Activated CD8-positive, alpha-beta memory T cell treated with anti-CD3 and anti-CD28 coated beads, Interleukin-2, amount 50 U/mL, for 4 hours (primary cell): ENCODE measurements at regions not wholly inside any gene's neighbourhood (a gene's known extent, or its start where the extent isn't known, plus 50 kb on each side); places are given as distances from the start of the nearest gene placed in this dataset.

Experiments
- DNase-seq: peaks from one replicate; pipeline ENCODE4 v3.0.0-alpha.2; 2020

DNA sequence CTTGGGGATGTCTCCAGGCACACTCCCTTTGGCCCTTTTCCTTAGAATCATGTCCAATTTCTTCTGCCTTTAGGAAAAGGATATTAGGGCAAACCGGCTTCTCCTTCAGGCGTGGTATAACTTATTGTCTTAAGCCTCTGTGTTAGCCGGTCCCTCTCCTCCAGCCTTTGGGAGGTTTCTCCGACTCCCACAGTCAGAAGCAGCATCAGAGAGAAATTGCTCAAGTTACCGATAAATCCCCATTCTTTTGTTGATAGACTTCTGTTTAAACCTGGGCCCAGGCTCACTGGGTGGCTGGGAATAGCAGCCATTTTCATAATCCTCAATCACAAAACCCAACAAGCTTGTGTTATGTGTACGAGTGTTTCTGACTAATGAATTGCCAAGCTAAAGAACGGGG, 85.4 kb upstream of the KAZN start:
- DNase-seq: no peak

DNA sequence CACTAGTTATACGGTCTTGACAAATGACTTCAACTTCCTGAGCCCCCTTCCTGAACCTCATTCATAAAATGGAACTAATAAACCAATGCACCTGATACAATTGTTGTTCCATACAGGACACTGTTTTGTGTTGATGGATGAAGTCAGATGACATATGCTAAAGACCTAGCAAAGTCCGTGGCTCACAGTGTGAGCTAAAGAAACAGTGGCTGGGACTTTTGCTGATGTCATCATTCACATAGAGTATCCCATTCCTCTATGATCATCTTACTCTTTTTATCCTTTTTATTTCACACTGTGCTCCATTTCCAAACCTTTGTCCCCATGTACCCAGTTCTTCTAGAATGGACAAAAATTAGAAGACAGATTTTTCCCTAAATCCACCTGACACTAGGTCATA, 83.7 kb upstream of the KAZN start:
- DNase-seq: no peak

DNA sequence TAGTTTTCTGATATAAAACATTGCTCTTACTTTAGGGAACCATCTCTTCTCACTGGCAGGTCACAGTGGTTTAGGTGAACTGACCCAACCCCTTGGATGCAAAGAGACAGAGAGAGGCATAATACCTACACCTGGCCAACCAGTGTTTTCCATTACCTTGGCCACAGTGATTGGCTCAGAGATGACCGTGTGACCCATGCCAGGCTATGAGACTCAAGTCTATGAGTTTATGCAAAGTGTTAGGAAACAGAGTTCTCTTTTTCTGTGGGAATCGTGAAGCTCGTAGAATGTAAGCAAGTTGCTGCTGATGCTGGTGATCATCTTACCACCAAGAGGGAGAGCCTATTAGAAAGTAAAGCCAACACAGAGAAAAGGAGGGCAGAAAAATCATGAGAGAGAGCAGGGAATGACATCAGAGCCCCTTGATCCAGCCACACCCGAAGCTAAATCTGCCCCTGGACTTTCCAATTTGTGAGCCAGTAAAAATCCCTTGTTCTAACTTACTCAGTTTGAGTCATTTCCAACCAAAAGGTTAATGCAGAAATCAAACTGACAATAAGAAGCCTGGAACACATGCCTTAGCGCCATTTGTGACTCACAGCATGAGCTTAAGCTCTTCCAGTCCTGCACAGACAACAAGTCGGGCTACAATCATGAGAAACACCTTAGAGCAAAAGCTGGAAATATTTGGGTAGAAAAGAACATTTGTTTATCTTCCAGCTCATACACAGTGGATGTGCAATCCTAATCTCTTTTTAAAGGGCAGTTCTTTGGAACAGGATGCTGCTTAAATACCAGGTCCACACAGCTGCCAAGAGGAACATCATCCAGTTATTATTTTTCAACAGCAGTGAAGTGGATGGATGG, 81.3 kb upstream of the KAZN start:
- DNase-seq: no peak

DNA sequence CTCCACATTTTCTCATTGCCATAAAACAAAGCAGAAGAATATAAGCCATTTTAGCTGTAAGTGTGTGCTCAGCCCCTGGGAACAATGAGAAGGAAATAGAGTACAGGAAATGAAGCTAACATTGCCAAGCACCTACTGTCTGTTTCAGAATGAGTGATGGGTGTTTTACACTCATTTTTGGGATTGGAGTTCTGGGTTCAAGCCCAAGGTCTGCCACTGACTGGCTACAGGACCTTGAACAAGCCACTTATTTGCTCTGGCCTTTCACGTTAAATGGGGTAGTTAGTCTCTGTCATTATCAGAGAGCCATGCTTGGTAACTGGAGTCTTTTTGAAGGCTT, 80.7 kb upstream of the KAZN start:
- DNase-seq: no peak

DNA sequence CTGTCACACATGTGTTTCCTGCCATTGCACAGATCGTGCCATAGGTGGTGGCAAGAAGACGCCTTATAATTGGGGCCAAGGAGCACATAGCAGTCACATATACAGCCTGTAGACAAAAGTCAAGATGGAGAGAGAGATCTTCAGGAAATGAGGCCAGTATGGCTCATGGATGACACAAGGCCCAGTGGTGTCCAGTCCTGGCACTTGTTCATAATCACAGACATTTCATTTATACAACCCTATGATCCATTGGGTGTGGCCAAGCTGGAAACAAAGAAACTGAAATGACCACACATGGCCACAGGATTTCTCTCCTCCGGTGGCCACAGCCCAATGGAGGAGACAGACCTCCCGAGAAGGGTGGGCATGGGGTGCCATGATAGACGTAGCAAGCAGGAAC, 78.5 kb upstream of the KAZN start:
- DNase-seq: no peak

DNA sequence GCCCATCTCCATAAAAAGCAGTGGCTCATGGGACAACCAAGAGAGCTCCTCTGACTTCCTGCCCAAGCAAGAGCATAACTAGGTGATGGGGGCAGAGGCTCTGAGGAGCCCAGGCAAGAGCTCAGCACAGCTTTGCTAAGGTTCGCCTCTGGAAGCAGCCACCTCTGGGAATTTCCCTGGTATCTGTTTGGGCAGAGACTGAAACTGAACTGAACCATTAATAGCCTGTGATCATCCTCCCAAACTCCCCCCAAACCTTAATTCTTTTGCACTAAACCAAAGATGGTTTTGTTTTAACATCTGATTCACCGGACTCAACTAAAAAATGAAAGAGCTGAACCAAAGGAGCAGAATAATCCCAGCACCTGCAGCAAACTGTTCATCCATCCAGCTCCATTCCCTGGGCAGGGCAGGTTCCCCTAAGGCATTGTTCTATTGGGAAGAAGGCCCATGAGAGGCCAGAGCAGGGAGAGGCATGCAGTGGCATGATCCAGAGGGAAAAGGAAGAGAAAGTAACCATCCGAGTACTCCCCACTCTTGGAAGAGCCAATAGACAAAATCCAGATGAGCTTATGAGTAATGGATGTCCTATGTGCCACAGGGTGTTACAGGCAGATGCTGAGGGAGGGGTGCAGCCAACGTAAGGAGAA, 77.8 kb upstream of the KAZN start:
- no peak for DNase-seq

DNA sequence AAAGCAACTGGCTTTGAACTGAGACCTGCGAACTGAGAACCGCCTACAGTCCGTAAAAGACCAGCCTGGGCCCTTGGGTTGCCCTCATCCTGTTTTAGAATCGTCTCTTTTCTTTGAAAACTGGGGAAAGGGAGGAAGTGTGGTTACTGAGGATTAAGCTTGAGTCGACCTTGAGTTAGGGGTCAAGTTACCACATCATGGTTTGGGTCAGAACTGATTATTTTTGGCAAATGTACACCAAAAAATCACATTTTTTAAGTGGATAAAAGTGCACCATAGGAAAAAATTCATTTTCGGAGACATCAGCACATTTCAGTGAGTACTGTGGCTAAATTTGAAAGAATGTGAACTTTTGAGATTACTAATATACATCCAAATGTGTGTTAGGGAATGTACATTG, 76.9 kb upstream of the KAZN start:
- no peak for DNase-seq

DNA sequence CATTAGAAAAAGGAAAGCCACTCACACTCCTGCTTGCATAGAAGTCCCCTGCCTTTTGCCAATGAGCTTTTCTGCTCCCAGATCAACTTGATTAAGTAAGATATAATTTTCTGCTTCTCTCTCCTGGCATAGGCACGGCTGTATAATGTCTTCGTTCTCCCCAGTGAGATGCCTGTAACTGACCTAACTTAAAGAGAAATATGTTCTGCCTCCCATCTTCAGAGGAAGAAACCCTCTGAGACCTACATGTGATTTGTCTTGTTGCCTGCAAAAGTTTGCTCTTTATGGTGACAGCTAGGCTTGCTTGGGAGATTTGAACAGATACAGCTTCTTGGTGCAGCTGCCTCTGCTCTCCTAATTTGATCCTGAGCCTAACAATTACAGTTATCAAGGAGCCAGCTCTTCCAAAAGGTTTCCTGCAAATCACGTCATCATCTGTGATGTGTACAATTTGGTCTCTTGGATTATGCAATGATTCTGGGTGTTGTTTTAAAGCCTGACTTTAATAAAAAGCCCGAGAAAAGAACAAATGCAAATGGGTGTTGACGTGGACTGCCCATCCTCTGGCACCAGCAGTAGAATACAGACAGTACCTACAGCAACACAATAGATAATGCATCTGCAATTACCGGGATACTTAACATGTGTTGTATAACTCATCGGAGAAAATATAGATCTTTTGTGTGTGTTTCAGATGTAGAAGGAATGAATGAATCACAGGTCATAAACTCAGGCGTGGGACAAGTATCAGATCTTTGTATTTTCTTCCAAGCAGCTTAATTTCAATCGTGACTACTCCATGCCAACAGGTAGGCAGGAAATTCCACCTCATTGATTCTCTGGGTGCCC, 76.2 kb upstream of the KAZN start:
- DNase-seq: no peak

DNA sequence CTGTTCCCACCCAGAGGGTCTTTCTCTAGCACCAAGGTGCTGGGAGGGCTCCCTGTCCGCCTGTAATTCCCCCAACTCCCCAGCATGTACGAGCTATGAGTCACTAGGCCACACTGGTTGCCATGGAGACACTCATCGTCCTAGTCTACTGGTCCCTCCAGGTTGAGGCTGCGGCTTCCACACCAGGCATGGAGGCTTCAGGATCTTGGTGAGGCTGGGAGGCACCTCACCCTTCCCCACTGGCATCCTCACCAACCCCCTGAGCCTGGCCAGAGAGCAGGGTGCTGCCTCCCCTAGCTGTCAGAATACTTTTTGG, 75.6 kb upstream of the KAZN start:
- no peak for DNase-seq

DNA sequence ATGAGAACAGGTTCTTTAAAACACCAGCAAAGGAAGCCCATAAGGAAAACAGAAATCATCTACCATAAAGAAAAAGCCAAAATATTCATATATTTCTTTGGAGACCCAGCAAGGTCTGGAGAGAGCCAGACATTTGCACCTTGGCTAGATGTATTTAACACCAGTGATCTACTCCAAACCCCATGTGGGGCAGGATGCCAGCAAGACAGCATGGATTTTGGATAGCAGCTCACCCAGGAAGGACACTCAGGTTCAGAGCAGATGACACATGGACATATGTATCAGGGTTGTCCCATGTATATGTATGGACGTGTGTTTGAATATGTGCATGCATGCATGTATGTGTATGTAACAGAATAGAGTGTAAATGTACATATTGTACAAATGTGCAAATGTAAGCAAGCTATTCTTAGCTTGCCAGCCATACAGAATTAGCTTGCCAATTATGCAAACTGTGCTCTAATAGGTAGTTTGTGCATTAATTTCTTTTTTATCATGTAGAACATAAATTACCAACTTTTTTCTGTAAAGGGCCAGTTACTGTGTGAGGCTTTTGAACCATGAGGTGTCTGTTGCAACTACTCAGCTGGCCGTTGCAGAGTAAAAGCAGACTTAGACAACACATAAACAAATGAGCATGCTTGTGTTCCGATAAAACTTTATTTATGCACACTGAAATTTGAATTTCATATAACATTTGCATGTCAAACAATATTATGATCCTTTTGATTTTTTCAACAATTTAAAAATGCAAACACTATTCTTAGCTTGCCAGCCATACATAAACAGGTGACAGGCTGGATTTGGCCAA, 73.5 kb upstream of the KAZN start:
- no peak for DNase-seq

DNA sequence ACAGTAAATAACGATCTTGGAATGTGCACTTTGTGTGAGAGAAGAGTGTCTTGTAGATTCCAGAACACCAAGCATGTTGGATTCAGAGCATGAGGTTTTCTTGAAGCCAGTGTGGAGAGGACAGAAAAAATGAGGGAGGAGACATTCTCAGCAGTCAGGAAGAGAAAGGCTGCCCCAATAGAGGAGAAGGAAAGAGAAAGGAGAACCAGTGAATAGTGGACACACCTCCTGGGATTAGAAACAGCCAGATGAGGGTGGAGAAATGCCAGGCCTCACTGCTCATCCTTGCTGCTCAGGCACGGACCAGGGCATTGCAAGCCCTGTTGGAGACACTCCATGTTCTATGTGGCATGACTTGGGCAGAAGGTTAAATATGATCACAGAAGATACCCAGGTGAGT, 69.0 kb upstream of the KAZN start:
- DNase-seq: no peak

DNA sequence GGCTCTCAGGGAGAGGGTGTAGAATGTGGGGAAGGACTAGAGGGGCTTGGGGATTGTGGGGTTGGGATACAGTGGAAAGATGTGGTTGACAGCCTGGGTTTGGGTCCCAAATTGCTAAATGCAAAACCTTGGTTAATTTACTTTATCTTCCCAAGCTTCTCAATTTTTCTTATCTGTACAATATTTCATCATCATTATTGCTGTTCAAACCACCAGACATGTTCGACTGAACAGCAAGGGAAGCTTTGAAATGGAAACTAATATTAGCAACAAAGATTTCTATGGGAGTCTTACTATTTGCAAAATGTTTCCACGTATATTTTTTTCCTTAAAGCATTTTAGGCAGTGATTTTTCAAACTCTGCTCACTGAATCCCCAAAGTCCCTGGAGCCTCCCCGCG, 67.0 kb upstream of the KAZN start:
- no peak for DNase-seq

DNA sequence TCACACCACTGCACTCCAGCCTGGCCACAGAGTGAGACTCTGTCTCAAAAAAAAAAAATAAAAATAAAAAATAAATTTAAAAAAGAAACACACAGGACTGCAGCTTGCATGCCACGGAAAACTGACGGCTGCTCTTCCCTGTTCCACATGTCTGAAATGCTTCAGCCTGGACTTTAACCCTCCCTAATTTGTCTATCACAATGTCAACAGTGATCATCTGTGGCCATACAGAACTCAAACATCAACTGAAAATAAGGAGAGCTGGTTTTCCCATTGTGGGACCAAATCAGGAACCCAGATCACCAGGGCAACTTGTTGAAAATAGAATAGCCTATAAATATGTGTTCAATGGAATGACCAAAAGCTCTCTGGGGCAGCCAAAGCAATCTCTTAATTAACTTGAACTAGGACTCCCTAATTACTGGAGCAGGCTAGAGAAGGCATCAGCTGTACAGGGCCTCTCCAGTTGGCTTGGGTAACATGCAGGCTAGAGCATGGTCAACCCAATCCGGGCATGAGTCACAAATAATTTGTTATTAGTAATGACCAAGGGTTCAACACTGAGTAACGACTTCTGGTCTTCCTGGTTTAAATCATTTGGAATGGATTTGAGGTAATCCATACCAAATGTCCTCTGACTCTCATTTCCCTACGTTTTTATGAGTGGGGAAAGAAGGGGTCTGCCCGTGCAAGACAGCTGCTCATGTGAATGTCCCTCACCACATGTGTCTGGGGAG, 62.7 kb upstream of the KAZN start:
- DNase-seq: no peak

DNA sequence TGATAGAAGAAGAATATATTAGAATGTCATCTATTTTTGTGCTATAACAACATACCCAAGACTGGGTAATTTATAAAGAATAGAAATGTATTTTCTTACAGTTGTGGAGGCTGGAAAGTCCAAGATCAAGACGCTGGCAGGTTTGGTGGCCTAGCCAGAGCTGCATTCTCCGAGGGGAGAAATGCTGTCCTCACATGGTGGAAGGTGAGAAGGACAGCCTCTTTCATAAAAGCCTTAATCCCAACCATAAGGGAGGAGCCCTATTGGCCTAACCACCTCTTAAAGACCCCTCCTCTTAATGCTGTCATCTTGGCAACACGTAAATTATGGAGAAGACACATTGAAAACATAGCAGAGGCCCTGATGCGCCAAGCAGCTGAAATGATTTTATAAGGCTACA, 60.1 kb upstream of the KAZN start:
- no peak for DNase-seq

DNA sequence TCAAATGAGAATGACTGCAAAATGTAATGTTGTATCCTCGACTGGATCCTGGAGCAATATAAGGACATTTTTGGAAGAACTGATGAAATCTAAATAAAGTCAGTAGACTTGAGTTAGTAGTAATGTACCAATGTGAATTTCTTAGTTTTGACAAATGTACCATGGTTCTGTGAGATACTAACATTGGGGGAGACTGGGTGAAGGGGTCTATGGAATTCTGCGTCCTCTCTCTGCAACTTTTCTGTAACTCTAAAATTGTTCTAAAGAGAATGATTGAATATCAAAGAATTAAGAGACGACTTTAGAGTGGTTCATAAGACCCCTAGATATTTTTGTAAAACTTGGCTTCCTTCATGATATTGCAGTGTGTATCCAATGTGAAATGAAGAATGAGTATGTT, 59.2 kb upstream of the KAZN start:
- DNase-seq: no peak

DNA sequence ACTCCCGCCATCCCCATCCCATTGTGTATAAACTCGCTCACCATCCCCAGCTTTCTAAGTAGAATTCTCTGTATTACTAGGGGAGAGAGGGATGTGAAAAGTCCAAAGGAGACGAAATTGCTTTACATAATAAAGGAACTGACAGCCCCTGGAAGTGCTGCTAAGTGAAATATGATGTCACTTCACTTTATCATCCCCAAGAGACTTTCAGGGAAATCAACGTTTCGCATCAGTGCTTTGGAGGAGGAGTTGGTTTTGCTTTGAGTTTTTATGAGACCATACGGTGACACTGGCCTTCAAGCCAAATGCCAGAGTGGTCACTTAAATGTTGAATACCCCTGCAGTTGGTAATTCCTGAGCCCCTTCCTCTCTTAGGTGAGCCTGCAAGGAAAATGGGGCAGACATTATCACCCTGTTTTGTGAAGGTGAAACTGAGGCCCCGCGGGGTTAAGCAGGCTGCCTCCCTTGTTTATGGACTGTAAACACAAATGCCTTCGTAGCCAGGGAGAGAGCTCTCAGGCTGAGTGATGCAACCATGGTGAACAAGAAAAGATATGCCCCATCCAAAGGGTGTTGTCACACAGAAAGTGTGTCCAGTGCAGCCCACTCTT, 58.4 kb upstream of the KAZN start:
- no peak for DNase-seq

DNA sequence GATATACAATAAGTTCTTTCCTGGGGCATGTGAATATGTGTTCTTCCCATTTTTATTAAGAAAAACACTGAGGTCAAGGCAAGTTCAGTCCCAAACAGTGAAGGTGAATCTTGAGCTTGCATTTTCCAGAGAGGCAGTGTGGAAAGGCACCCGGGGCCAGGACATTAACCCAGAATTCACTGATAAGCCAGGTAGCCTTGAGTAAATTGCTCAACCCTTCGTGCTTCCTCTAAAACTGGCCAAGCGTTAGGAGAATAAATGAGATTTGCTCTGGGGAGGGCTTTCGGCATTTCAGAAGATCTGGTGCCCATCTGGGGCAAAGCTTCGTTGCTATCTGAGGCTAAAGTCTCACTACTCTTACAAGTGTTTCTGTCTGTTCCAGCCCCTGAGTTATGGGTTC, 57.1 kb upstream of the KAZN start:
- no peak for DNase-seq

DNA sequence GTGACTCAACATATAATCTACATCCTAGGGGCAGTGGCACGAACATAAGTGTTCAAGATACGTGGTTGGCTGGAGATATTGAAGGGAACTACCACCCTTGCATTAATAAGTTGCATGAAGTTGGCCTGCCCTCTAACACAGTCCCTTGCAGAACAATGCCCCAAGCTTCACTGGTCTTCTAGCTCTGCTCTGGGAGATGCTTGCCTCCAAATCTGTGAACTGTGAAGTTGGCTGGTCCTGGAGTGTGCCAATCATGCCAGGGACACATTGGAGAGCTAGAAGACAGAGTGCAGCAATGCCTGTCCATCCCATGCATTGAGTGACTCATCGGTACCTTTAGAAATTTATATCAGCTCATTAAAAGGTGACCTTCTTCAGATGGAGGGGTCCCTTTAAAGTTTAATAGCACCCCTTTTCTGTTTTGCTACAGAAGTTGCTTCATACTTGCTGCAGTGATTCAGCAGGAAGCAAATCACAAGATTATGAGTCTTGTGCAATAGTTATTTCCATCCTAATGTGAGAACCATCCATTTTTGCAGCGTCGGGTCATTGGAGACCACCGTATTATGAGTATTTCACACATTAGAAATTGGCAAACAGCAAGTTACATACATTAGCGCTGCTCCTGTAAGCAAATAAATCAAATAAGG, 55.2 kb upstream of the KAZN start:
- no peak for DNase-seq

DNA sequence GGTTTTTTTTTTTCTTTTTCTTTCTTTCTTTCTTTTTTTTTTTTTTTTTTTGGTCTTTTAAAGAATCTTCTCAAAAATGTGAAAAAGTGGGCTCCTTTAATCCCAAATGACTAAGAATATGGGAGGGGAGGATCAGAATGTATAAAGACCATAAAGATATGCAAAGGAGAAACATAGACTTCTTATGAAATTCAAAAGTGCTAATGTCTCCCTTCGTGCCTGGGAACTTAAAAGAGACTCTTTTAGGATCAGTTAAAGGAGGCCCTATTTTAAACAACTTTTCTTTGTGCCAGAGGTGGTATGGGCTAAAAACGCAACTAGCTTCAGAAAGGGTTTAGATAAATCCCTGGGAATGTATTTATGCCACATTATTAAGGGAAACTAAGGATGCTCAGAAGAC, 54.2 kb upstream of the KAZN start:
- DNase-seq: no peak

DNA sequence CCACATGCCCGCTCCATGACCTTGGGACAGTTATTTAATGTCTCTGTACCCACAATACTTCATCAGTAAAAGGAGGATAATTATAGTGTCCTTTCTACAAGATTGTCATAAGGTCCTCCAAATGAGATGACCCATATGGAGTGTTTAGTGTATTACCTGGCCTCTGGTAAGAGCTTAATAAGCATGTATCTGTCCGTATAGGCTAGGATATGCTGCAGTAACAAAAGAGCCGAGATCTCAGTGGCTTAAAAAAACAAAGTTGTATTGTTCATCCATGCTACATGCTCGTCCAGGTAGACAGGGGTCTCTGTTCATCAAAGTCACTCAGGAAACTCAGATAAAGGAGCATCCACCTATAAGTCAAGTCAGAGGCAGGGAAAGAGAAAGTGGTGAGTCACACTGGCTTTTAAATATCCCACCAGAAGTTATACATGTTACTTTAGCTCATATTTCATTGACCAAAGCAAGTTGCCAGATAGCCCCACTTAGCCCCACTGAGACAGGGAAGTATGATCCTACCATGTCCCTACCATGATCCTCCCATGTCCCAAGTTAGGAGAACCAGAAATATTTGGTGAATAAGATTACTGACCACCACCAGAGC, 53.0 kb upstream of the KAZN start:
- no peak for DNase-seq

DNA sequence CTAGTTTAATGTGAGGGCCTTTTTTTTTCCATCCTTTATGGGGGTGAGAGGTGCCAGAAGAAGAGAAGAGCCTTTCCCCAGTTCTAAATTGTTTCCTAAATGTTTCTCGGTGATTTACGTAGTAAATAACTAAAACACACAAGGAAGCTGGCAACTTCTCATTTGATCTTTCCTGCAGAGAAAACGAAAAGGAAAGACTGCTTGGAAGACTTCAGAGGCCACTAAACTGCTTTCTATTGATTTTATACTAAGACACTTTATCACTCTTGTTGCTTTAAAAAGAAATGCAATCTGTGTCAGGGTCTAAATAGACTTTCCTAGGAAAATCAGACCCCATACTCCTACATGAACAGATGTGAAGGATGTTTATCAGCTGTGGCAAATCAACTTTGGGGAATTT, 52.1 kb upstream of the KAZN start:
- no peak for DNase-seq
